SKM-1 treated with dmso at 0.1 percent for 144 hours (cell line): ENCODE measurements at regions not wholly inside any gene's neighbourhood (a gene's known extent, or its start where the extent isn't known, plus 50 kb on each side); places are given as distances from the start of the nearest gene placed in this dataset.

ENCODE experiments used
- DNase-seq: peaks from one replicate; lab custom pipeline; 2025; ENCODE audit not compliant: unreplicated experiment; lab: John Stamatoyannopoulos, UW

GRCh38 chr20:60930023-60930790 lies 321.9 kb upstream of the CDH4 start:
- no peak for DNase-seq

DNA sequence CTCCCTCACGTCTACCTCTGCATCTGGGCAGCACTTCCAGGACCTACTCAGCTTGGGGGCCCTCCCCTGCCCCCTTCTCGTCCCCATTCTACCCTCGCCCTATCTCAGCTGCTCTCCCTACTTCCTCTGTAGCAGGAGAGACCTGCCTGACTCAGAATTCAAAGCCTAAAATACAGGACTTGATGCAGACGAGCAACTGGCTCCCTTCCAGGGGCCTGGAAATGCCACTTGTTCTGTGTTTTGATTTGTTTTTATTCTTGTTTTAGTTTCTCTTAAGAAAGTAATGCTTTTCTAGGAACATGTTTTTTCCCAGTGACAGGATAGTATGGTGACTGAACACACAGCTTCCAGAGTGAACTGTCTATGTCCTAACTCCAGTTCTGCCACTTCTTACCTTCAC lies 320.4 kb upstream of the CDH4 start:
- no peak for DNase-seq

DNA sequence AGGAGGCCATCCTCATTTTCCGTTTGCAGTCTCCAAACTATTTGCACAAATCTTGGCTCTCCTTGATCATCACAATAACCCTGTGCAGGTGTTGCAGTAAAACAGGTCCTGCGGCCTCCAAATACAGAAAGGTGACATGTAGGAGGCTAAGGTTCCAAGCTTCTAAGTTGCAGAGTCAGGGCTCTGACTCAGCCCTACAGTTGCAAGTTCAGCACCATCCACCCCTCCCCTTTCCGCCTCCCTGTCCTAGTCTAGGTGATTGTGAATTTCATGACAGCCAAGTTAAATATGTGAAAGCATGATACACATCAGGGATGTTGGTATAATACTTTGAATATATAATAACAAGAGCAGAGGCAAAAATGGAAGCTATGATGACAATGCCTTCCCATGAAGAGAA lies 317.3 kb upstream of the CDH4 start:
- no peak for DNase-seq

DNA sequence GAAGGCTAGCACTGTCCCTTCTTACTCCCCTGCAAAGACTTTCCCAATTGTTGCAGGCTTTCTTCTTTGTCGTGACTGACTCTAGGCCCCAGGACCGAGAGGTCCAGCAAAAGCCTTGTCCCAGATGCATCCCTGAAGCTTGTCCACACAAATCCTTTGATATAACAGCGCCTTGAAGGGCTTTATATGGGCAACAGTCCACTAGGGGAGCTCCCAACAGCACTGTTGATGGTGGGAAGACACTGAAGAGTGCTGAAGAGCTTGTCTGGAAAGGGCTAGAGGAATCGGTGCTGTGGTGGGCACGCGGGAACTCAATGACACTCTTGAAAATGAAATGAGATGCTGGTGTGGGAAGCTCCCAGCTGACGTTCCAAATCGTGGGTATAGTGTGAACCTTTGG lies 316.1 kb upstream of the CDH4 start:
- DNase-seq = no peak

GRCh38 chr20:60937585-60937984 lies 314.5 kb upstream of the CDH4 start:
- no peak for DNase-seq

DNA sequence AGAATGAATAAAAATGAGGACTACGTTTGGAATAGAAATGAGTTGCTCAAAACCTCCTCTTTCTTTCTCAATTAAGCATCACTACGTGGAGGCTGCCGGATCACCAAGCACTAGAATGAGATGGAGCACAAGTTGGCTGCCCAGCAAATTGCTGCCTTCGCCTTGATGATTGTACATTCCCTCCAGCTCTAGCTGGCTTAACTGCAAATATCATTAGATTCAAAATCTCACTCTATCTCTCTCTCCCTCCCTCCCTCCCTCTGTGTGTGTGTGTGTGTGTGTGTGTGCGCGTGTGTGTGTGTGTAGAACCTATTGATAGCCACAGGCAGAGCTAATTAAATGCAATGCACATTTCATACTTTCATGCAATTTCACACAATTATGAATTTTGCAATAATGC lies 310.7 kb upstream of the CDH4 start:
- DNase-seq = no peak

GRCh38 chr20:60947819-60948218 lies 304.2 kb upstream of the CDH4 start:
- DNase-seq = no peak

GRCh38 chr20:60948224-60948623 lies 303.8 kb upstream of the CDH4 start:
- no peak for DNase-seq

DNA sequence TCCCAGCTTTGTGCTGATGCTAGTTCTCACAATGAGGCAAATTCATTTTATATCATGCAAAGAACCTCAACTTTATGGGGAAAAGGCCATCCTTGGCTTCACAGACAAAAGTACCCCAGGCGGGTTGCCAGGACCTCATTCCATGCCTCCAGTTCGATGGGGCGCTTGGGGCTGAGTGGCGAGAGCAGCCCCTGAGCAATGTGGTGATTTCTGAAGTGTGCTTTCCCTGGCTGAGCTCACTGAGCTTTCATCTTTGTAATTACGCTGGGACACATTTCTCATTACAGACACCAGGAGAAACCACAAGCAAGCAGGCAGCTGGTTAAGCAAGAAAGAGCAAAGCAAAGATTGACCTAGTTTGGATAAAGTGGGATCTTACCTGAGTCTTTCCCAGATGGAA lies 301.5 kb upstream of the CDH4 start:
- no peak for DNase-seq

- DNase-seq = no peak
These were observed 301.1 kb upstream of the CDH4 start for GRCh38 chr20:60950974-60951373.

DNA sequence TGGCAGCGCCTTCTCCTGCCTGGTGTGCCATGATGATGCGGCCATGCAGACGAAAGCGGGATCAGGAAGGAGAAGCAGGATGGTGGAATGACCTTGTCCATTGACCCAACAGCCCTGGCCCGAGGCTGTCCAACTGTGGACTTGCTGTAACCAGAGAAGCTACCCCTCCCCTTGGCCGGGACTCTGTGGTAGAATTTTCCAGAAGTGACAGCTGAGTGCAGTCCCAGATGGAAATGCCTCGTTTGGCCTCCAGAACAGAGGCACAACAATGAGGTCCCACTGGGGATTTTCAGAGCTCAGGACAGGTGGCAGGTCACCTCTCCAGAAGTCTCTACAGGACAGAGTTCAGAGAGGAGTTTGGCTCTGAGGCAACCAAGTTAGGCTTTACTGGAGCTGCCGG lies 299.2 kb upstream of the CDH4 start:
- DNase-seq = no peak

DNA sequence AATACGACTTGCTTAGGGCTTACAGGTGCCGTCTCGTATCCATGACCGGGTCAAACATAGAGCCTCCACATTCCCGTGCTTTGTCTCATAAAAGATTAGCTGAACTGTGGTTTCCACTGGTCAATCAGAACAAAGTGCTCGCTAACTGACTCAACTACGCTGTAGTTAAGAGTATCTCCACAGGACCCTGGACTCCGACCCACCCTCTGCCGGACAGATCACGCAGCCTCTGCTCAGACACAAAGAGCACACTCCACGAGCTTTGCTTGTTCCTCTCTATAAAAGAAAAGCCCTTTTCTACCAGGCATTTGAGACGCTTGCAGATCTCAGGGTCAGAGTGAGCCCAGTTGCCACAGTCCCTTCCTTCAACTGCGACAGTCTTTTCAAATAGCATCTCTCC lies 298.7 kb upstream of the CDH4 start:
- DNase-seq = no peak

GRCh38 chr20:60955706-60956105 lies 296.4 kb upstream of the CDH4 start:
- no peak for DNase-seq

GRCh38 chr20:60956194-60956593 lies 295.9 kb upstream of the CDH4 start:
- no peak for DNase-seq

DNA sequence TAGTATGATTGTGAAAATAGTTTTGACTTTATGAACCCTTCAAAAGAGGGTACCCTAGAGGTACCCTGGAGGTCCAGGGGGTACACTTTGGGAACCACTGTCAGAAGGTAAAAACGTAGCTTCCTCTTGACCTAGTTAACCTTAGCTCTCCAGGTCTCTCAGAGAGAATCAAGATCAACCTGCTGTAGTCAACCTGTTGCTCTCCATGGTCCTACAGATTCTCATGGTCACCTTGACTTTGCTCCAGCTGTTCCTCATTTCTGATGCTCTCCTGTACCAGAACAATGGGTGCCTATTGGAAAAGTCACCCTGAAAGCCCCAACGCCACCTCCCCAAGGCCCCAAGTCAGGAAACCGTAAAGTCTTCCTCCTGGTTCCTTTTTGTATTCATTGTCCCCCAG lies 294.4 kb upstream of the CDH4 start:
- no peak for DNase-seq

DNA sequence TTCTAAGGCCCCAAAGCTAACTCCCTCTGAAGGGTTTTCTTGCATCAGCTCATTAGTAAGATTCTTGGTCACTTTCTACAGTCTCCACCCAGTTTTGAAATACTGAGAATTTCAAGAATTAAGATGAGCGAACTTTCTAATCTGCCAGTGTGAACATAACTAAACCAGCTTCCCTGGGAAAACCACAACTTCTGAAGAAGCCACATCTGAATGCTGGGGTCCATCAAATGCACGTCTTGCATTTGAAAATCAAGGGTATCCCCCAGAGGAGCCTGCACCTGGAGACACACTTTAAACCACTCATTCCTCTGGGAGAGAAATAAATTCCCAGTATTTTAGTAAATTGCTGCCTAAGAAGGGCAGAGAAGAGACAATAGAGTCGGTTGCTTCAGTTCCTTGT lies 292.1 kb upstream of the CDH4 start:
- no peak for DNase-seq

DNA sequence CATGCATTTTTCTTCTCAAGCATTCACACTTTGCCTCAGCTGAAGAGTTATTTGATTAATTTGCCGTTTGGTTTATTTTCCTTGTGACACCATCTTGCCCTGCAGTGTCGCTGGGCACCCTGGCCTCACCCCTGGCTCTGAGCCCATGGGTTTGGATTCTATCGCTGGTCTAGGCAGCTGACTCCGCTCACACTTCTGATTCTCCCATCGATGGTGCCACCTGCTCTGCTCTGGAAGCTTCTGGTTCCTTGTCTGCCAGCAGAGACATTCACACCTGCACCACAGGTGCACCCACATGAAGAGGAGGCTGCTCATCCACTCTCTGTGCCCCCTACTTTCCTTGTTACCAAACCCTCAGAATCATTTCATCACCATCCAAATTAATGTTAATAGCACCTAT lies 291.6 kb upstream of the CDH4 start:
- no peak for DNase-seq

GRCh38 chr20:60961551-60961950 lies 290.5 kb upstream of the CDH4 start:
- DNase-seq = no peak

DNA sequence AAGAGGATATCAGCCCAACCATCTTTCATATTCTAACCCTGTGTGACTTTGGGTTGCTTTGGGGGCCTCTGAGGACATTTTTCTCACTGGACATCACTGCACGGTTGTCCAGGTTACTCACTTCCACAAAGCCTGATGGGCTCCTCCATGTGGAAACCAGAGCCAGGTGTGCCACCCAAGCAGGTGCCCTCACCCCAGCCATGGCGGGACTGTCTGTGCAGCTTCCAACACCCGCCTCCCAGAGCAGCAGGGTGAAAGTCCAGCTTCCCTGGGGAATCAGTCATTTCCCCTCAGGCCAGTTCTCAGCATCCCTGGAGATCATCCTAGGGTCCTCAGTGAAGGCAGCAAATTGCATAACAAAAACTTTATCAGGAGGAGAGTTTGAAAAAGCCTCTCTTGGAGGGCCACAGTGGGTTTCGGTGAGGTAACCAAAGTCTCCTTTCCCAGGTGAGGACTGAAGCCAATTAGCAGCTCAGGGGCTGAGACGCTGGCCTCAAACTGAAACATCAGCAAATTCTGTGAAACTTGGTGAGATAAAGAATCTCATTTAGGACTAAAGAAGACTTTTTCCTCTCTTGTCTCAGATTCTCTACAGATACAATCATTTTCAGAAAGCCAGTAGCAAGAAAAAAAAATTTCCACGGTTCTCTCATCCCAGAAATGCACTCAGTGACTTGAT lies 289.6 kb upstream of the CDH4 start:
- no peak for DNase-seq

DNA sequence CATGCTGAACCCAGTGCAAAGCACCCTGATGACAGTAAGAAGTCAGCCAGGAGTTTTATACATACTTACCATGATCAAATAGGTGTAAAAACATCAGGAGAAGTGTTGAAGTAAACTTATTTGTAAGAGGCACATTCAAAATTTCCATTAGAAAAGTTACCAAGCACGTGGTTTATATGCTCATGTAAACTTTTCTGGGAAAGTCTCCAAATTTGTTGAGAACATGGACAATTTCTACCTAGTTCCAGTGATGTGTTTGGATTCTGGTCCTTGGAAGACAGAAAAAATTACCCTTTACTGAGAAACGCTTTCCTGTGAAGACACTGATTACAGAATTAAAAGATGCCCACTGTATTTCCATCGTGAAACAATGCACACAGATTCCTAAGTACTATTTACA lies 288.9 kb upstream of the CDH4 start:
- no peak for DNase-seq

GRCh38 chr20:60964911-60965310 lies 287.1 kb upstream of the CDH4 start:
- no peak for DNase-seq

DNA sequence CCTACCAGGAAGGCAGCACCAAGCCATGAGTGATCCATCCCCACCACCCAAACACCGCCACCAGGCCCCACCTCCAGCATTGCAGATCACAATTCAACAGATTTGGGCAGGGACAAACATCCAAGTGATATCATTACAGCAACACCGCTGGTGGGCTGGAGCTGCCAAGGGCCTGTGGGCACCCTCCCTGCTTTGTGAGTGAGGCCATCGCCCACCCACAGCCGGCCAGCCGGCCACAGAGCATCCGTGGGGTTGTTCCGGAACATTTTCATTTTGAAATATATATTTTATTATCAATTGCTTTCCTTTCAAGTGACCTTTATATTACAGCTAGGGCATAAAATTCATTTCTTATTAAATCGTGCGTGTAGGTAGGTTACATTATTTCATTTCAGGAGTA lies 286.0 kb upstream of the CDH4 start:
- no peak for DNase-seq

DNA sequence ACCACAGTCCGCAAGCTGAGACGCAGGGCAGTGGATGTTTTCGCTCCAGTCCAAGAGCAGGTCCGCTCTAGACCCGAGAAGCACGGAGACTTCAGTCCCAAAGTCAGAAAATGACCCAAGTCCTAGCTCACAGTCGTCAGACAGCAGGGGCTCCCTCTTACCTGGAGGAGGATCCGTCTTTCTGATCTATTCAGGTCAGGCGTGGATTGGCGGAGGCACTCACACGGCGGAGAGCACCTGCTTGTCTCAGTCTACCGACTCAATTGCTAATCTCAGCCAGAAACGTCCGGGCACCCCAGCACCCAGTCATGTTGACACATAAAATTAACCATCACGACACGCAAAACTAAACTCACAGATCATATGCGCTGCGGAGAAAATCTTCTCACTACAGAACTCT lies 285.3 kb upstream of the CDH4 start:
- no peak for DNase-seq
